SK-N-DZ (cell line): ENCODE measurements at regions not wholly inside any gene's neighbourhood (a gene's known extent, or its start where the extent isn't known, plus 50 kb on each side); places are given as distances from the start of the nearest gene placed in this dataset.
"Not testable (repeated sequence)": the region's sequence is repeated elsewhere in the genome, so short reads cannot be mapped to it uniquely, and the experiment has no call there.

Experiments
- DNase-seq: peaks from one replicate; pipeline ENCODE4 v3.0.0-alpha.2; 2015; ENCODE audit warnings: low spot score

- no peak for DNase-seq
Observed at GRCh38 chr5:166127766-166128570, 2163.5 kb upstream of the WWC1 start.

GRCh38 chr5:166145107-166145506 is 2146.3 kb upstream of the WWC1 start:
- DNase-seq, result not testable (repeated sequence)

- no peak for DNase-seq
Observed at GRCh38 chr5:166163996-166164610, 2127.3 kb upstream of the WWC1 start.

- no peak for DNase-seq
Observed at GRCh38 chr5:166165596-166165995, 2125.8 kb upstream of the WWC1 start.

- no peak for DNase-seq
Observed at GRCh38 chr5:166166071-166166470, 2125.4 kb upstream of the WWC1 start.

- no peak for DNase-seq
Observed at GRCh38 chr5:166172597-166172996, 2118.8 kb upstream of the WWC1 start.

- no peak for DNase-seq
Observed at GRCh38 chr5:166178411-166179080, 2112.9 kb upstream of the WWC1 start.

GRCh38 chr5:166185185-166185584 is 2106.3 kb upstream of the WWC1 start:
- no peak for DNase-seq

GRCh38 chr5:166188501-166189325 is 2102.7 kb upstream of the WWC1 start:
- DNase-seq, result no peak

- no peak for DNase-seq
Observed at GRCh38 chr5:166192696-166193095, 2098.7 kb upstream of the WWC1 start.

GRCh38 chr5:166195981-166196380 is 2095.5 kb upstream of the WWC1 start:
- DNase-seq, result no peak

- no peak for DNase-seq
Observed at GRCh38 chr5:166200532-166200931, 2090.9 kb upstream of the WWC1 start.

GRCh38 chr5:166211640-166212039 is 2079.8 kb upstream of the WWC1 start:
- DNase-seq, result no peak

- DNase-seq, result no peak
Observed at GRCh38 chr5:166236327-166236726, 2055.1 kb upstream of the WWC1 start.

GRCh38 chr5:166240705-166241104 is 2050.7 kb upstream of the WWC1 start:
- no peak for DNase-seq

GRCh38 chr5:166245556-166245955 is 2045.9 kb upstream of the WWC1 start:
- DNase-seq, result no peak

- DNase-seq, result no peak
Observed at GRCh38 chr5:166251786-166252185, 2039.7 kb upstream of the WWC1 start.

GRCh38 chr5:166257661-166258060 is 2033.8 kb upstream of the WWC1 start:
- no peak for DNase-seq

GRCh38 chr5:166262395-166262794 is 2029.0 kb upstream of the WWC1 start:
- DNase-seq, result no peak

GRCh38 chr5:166267907-166268306 is 2023.5 kb upstream of the WWC1 start:
- no peak for DNase-seq

GRCh38 chr5:166270712-166271111 is 2020.7 kb upstream of the WWC1 start:
- peak; percentile 53 for DNase-seq

- no peak for DNase-seq
Observed at GRCh38 chr5:166276006-166276405, 2015.4 kb upstream of the WWC1 start.
